PC-9 (cell line): ENCODE measurements at regions not wholly inside any gene's neighbourhood (a gene's known extent, or its start where the extent isn't known, plus 50 kb on each side); places are given as distances from the start of the nearest gene placed in this dataset.

Source experiments
- BruUV-seq: library from RNA; stranded (reverse); fragments of 400-500 nt; replicated peaks from 2 replicates; lab custom pipeline; 2021; lab: Mats Ljungman, UMichigan
- CTCF ChIA-PET: fragments of 300-600 bp; sonication (Branson Sonifier 250); formaldehyde crosslinking; loops from one replicate; lab custom pipeline; 2022; ENCODE audit warnings: antibody characterized with exemption; lab: Charles Lee
- POLR2A ChIA-PET: fragments of 300-600 bp; sonication (Branson Sonifier 250); formaldehyde crosslinking; loops from one replicate; lab custom pipeline; 2022; ENCODE audit warnings: antibody characterized with exemption; ENCODE audit not compliant: unreplicated experiment; lab: Charles Lee
- DNase-seq, 2 experiments: peaks; one replicate each; pipeline versions ENCODE4 v3.0.0 to v3.0.0-alpha.2; 2015 to 2022; ENCODE audit warnings: mixed read lengths in 1 of 2
- H2AFZ ChIP-seq: fragments of 200-600 bp; sonication (generic); 2 replicates; pipeline ENCODE4 v1.8.1; 2017; ENCODE audit warnings: antibody characterized with exemption
- H3F3A ChIP-seq: fragments of 200-600 bp; sonication (generic); 2 replicates; pipeline ENCODE4 v1.8.1; 2017; ENCODE audit warnings: antibody characterized with exemption, mild to moderate bottlenecking, low read depth; ENCODE audit not compliant: insufficient read depth
- H3K27ac ChIP-seq: fragments of 200-600 bp; sonication (generic); 2 replicates; pipeline ENCODE4 v1.6.1; 2016; ENCODE audit warnings: mixed run types
- H3K27me3 ChIP-seq: fragments of 200-600 bp; sonication (generic); 2 replicates; pipeline ENCODE4 v1.6.1; 2016; ENCODE audit warnings: low read depth, mixed run types; ENCODE audit not compliant: insufficient read depth
- H3K36me3 ChIP-seq: fragments of 200-600 bp; sonication (generic); 2 replicates; pipeline ENCODE4 v1.6.1; 2016; ENCODE audit warnings: low read depth, mixed run types
- H3K4me1 ChIP-seq: fragments of 200-600 bp; sonication (generic); replicated peaks from 2 replicates; pipeline ENCODE4 v1.6.1; 2016; ENCODE audit warnings: mixed run types; ENCODE audit not compliant: insufficient read depth
- H3K4me2 ChIP-seq: fragments of 200-600 bp; sonication (generic); 2 replicates; pipeline ENCODE4 v1.6.1; 2017; ENCODE audit warnings: mixed run types
- H3K4me3 ChIP-seq: fragments of 200-600 bp; sonication (generic); 2 replicates; pipeline ENCODE4 v1.6.1; 2016; ENCODE audit warnings: mixed run types
- H3K79me2 ChIP-seq: fragments of 200-600 bp; sonication (generic); 2 replicates; pipeline ENCODE4 v1.6.1; 2017; ENCODE audit warnings: low read depth, mixed run types
- H3K9me2 ChIP-seq: fragments of 200-600 bp; sonication (generic); 2 replicates; pipeline ENCODE4 v1.8.1; 2017; ENCODE audit warnings: mild to moderate bottlenecking; ENCODE audit not compliant: insufficient read depth
- H3K9me3 ChIP-seq: fragments of 200-600 bp; sonication (generic); 2 replicates; pipeline ENCODE4 v1.8.1; 2016; ENCODE audit warnings: low read depth; ENCODE audit not compliant: insufficient read depth
- H4K20me1 ChIP-seq: fragments of 200-600 bp; sonication (generic); 2 replicates; pipeline ENCODE4 v1.8.1; 2017; ENCODE audit not compliant: insufficient read depth
- CTCF ChIP-seq: fragments of 200-600 bp; sonication (generic); conservative IDR thresholded peaks from 2 replicates; pipeline ENCODE4 v1.6.1; 2017; ENCODE audit warnings: mixed run types, antibody characterized with exemption, mild to moderate bottlenecking, moderate library complexity
- EZH2 ChIP-seq: fragments of 200-600 bp; sonication (generic); IDR thresholded peaks from 2 replicates; pipeline ENCODE4 v1.8.0; 2017; ENCODE audit warnings: antibody characterized with exemption, low read depth
- intact Hi-C: fragments of 100-400 bp; cut with micrococcal nuclease; formaldehyde crosslinking; loops from one replicate; pipeline ENCODE4 v1.10.0; 2022; ENCODE audit not compliant: unreplicated experiment

GRCh38 chr4:67366311-67366861, 178.9 kb downstream of the CENPC start:
- no peaks in the 10 kb centered on the region for H3K9me2 ChIP-seq
- no TSS peak for BruUV-seq
- ChIA-PET CTCF (no interaction called here), POLR2A (no interaction called here)
- H3K27ac ChIP-seq: no peak overlapping the region
- H3K4me3 ChIP-seq: no peak overlapping the region
- H3K4me1 ChIP-seq: no peaks in the 10 kb centered on the region
- no peak for TF ChIP-seq CTCF
- TF ChIP-seq EZH2: no peak
- intact Hi-C loops: no loop called here
- no peaks in the 10 kb centered on the region for H3K36me3 ChIP-seq
- no peak overlapping the region for H3K4me2 ChIP-seq
- H2AFZ ChIP-seq: no peak overlapping the region
- H3K9me3 ChIP-seq: no peaks in the 10 kb centered on the region
- no peaks in the 10 kb centered on the region for H4K20me1 ChIP-seq
- H3K79me2 ChIP-seq: no peaks in the 10 kb centered on the region
- no peaks in the 10 kb centered on the region for H3F3A ChIP-seq
- no peak for DNase-seq
- H3K27me3 ChIP-seq: no peaks in the 10 kb centered on the region

GRCh38 chr4:67365661-67366245, 179.6 kb downstream of the CENPC start:
- DNase-seq: no peak
- no peaks in the 10 kb centered on the region for H3K9me3 ChIP-seq
- H2AFZ ChIP-seq: no peak overlapping the region
- no peaks in the 10 kb centered on the region for H3K4me1 ChIP-seq
- ChIA-PET CTCF (no interaction called here), POLR2A (no interaction called here)
- H3K27ac ChIP-seq: no peak overlapping the region
- H3K79me2 ChIP-seq: no peaks in the 10 kb centered on the region
- H3K9me2 ChIP-seq: no peaks in the 10 kb centered on the region
- no peaks in the 10 kb centered on the region for H3K36me3 ChIP-seq
- no peaks in the 10 kb centered on the region for H3K27me3 ChIP-seq
- no peak for TF ChIP-seq CTCF
- no peak for TF ChIP-seq EZH2
- intact Hi-C loops: no loop called here
- H3K4me3 ChIP-seq: no peak overlapping the region
- no peaks in the 10 kb centered on the region for H4K20me1 ChIP-seq
- BruUV-seq: no TSS peak
- no peak overlapping the region for H3K4me2 ChIP-seq
- no peaks in the 10 kb centered on the region for H3F3A ChIP-seq

GRCh38 chr4:67355806-67356205, 189.5 kb downstream of the CENPC start:
- H3K4me1 ChIP-seq: no peaks in the 10 kb centered on the region
- no peak for TF ChIP-seq EZH2
- TF ChIP-seq CTCF: no peak
- no peaks in the 10 kb centered on the region for H4K20me1 ChIP-seq
- H3K9me3 ChIP-seq: no peaks in the 10 kb centered on the region
- H3K4me3 ChIP-seq: no peak overlapping the region
- H3K4me2 ChIP-seq: no peak overlapping the region
- BruUV-seq: no TSS peak
- no peak overlapping the region for H2AFZ ChIP-seq
- ChIA-PET CTCF (no interaction called here), POLR2A (no interaction called here)
- intact Hi-C loops: no loop called here
- H3K9me2 ChIP-seq: no peaks in the 10 kb centered on the region
- H3K36me3 ChIP-seq: no peaks in the 10 kb centered on the region
- no peak overlapping the region for H3K27ac ChIP-seq
- H3K27me3 ChIP-seq: no peaks in the 10 kb centered on the region
- no peaks in the 10 kb centered on the region for H3F3A ChIP-seq
- H3K79me2 ChIP-seq: no peaks in the 10 kb centered on the region
- no peak for DNase-seq
